Fibroblast of lung (primary cell): ENCODE measurements at regions not wholly inside any gene's neighbourhood (a gene's known extent, or its start where the extent isn't known, plus 50 kb on each side); places are given as distances from the start of the nearest gene placed in this dataset.

Experiments used
- EZH2 ChIP-seq: IDR thresholded peaks from 2 replicates; pipeline ENCODE4 v1.5.1; 2012; ENCODE audit warnings: low read length, control low read depth, mild to moderate bottlenecking; ENCODE audit errors: missing control alignments
- TF ChIP-seq, protein P1 (sequence below), 2 donors: IDR thresholded peaks in 1 of 2; conservative IDR thresholded peaks in 1 of 2; 1 replicate in 1 of 2; 2 replicates in 1 of 2; pipeline ENCODE4 v1.5.1; 2011 to 2012; ENCODE audit warnings: low read length in 2 of 2, control low read depth in 1 of 2, inconsistent platforms in 1 of 2, low read depth in 1 of 2, mild to moderate bottlenecking in 1 of 2

DNA sequence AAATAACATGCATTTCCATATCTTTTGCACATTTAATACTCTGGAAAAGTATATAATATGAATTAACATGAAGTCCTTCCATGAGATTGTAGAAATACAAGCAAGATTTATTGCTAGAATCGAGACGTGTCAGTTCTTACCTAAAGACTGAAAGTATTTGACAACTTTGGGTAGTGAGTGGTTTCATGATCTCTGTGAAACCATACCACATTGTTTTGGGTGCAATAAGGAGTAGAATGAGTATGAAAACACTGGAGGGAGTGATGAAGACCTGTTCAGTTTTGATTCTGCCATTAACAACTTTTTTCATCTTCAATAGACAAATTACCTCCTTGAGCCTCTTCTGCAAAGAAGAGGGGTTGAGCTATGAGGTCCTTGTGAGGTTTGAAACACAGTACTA, 133.7 kb downstream of the NUDT12 start:
- TF ChIP-seq, protein P1, sequence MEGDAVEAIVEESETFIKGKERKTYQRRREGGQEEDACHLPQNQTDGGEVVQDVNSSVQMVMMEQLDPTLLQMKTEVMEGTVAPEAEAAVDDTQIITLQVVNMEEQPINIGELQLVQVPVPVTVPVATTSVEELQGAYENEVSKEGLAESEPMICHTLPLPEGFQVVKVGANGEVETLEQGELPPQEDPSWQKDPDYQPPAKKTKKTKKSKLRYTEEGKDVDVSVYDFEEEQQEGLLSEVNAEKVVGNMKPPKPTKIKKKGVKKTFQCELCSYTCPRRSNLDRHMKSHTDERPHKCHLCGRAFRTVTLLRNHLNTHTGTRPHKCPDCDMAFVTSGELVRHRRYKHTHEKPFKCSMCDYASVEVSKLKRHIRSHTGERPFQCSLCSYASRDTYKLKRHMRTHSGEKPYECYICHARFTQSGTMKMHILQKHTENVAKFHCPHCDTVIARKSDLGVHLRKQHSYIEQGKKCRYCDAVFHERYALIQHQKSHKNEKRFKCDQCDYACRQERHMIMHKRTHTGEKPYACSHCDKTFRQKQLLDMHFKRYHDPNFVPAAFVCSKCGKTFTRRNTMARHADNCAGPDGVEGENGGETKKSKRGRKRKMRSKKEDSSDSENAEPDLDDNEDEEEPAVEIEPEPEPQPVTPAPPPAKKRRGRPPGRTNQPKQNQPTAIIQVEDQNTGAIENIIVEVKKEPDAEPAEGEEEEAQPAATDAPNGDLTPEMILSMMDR (conservative IDR thresholded peaks at IDR 0.05 in 1 of 2, IDR thresholded peaks at IDR 0.05 in 1 of 2; ENCODE audit: low read depth in 1 of 2, low read length in 2 of 2) = no peak
- TF ChIP-seq EZH2 = no peak
